IPS DF 6.9 (cell line): ENCODE measurements at regions not wholly inside any gene's neighbourhood (a gene's known extent, or its start where the extent isn't known, plus 50 kb on each side); places are given as distances from the start of the nearest gene placed in this dataset.

Experiments
- DNase-seq: peaks from one replicate; pipeline ENCODE4 v3.0.0-alpha.2; 2013; ENCODE audit warnings: low read depth, low spot score
- H3K27ac ChIP-seq: one replicate; pipeline ENCODE4 v1.5.1; 2013; ENCODE audit warnings: low read length, control low read depth
- H3K27me3 ChIP-seq: 2 replicates; pipeline ENCODE4 v1.6.1; 2013; ENCODE audit warnings: mild to moderate bottlenecking, low read length; ENCODE audit not compliant: control insufficient read depth, insufficient read depth
- H3K36me3 ChIP-seq: 2 replicates; pipeline ENCODE4 v1.6.1; 2013; ENCODE audit warnings: low read length; ENCODE audit not compliant: control insufficient read depth, insufficient read depth
- H3K4me1 ChIP-seq: 2 replicates; pipeline ENCODE4 v1.6.1; 2013; ENCODE audit warnings: low read length; ENCODE audit not compliant: control insufficient read depth, insufficient read depth
- H3K4me3 ChIP-seq: 2 replicates; pipeline ENCODE4 v1.5.1; 2013; ENCODE audit warnings: mild to moderate bottlenecking, low read length
- H3K9me3 ChIP-seq: 2 replicates; pipeline ENCODE4 v1.6.1; 2013; ENCODE audit warnings: low read length, inconsistent platforms; ENCODE audit not compliant: control insufficient read depth, insufficient read depth
- WGBS: extraction: QIAGEN DNeasy Blood & Tissue Kit; methylation state at CpG from one replicate; pipeline ENCODE4 v1.1.7; 2013; ENCODE audit warnings: mixed read lengths, missing lambda C conversion rate; ENCODE audit not compliant: insufficient read length, insufficient coverage; 5-methylcytosine and 5-hydroxymethylcytosine counted together

DNA sequence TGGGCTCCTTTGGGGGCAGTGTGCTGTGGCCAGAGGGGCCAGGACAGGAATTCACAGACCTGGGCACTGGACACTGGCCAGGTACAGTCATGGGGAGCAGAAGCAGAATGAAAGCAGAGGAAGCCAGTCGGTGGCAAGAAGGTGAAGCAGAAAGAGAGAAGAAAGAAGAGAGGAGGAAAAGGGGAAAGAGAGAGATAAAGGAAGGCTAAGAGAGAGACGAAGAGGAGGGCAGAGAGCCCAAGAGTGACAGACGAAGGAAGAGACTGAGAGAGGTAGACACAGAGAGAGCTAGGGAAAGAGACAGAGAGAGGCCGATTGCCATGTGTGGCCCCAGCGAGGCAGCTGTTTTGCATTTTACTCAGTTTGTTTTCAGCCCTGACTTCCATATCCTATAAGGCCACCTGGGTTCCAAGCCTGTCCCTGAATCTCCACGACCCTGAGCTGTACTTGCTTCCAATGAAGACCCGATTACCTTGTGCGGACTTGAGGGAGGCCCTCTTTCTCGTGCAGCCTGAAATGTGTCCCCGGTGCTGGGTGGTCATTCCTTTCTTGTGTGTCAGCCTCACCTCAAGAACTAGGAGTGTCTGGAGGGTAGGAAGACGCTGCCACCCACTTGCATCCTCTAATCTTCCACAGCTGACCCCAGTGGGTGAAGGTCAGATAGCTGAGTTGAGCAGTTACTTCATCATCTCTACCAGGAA, 73.9 kb downstream of the LSM3 start:
- H3K27ac ChIP-seq: no peak overlapping the region
- H3K4me3 ChIP-seq: no peak overlapping the region
- DNase-seq: no peak
- peaks cover 2% of the 10 kb centered on the region for H3K4me1 ChIP-seq
- no CpG with 5 or more reads among the region's 11 CpGs for WGBS
- H3K9me3 ChIP-seq: no peaks in the 10 kb centered on the region
- H3K36me3 ChIP-seq: no peaks in the 10 kb centered on the region
- no peaks in the 10 kb centered on the region for H3K27me3 ChIP-seq

DNA sequence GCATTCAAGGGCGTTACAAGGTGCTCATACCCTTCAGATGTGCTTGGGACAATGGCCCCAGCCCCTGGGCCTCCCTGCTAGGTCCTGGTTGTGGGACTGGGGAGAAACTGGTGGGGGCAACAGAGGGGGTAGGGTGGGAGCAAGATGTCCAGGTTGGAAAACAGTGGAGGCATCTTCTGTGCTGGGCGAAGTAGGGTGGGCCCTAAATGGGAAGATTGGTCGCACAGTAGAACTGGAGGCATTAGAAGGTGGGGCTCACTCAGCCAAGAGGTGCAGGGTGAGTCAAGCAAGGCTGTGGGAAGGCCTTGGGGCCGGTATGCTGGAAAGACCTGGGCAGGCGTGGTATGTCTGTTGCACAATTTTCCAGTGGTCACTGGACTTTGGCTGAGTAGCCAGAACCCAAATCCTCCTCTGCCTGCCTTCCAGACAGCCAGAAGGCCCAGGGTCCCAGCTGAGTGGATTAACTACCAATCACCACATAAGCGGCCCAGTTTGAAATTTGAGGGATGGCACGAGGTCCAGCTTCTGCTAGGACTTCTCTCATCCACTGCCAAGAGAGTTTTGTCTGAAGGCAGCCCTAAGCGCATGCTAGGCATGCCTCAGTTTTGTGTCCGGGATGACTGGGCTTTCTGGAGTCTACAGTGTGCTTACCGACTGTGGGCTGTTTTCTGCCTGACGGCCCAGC, 74.5 kb downstream of the LSM3 start:
- Histone ChIP-seq H3K36me3 (no peaks in the 10 kb centered on the region), H3K27ac (no peak overlapping the region), H3K27me3 (no peaks in the 10 kb centered on the region), H3K4me1 (peaks cover 2% of the 10 kb centered on the region), H3K4me3 (no peak overlapping the region), H3K9me3 (no peaks in the 10 kb centered on the region)
- DNase-seq: no peak
- no CpG with 5 or more reads among the region's 11 CpGs for WGBS

DNA sequence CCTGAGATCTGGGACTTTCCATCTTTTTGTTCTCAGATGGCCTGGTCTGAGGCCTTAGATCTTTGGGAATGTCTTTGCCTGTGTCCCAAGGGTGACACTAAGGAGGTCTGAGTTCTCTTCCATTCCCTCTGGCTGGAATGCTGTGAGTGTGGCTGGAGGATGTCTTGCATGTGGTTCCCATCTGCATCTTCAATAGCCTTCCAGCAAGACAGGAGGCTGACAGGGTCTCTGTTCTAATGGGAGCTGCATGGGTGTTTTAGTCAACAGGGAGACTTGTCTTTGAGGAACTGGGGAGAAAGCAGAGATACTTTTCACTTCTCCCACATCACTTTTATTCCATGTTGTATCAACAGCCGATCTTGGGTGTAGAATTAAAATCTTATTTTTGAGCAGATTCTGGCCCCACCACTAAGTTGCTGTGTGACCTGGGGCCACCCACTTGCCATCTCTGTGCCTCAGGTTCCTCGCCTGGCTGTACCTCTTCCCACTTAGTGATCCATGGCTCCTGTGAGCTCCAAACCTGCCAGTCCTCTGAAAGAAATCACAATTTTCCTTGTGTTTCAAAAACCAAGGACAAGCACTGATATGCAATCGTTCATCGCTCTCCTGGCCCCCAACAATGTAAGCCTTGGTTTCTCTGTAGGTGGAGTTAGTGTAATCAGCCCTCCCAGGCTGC, 75.2 kb downstream of the LSM3 start:
- no peak for DNase-seq
- WGBS: no CpG with 5 or more reads among the region's 4 CpGs
- Histone ChIP-seq H3K4me3 (no peak overlapping the region), H3K9me3 (no peaks in the 10 kb centered on the region), H3K4me1 (peaks cover 2% of the 10 kb centered on the region), H3K27me3 (no peaks in the 10 kb centered on the region), H3K27ac (no peak overlapping the region), H3K36me3 (no peaks in the 10 kb centered on the region)

DNA sequence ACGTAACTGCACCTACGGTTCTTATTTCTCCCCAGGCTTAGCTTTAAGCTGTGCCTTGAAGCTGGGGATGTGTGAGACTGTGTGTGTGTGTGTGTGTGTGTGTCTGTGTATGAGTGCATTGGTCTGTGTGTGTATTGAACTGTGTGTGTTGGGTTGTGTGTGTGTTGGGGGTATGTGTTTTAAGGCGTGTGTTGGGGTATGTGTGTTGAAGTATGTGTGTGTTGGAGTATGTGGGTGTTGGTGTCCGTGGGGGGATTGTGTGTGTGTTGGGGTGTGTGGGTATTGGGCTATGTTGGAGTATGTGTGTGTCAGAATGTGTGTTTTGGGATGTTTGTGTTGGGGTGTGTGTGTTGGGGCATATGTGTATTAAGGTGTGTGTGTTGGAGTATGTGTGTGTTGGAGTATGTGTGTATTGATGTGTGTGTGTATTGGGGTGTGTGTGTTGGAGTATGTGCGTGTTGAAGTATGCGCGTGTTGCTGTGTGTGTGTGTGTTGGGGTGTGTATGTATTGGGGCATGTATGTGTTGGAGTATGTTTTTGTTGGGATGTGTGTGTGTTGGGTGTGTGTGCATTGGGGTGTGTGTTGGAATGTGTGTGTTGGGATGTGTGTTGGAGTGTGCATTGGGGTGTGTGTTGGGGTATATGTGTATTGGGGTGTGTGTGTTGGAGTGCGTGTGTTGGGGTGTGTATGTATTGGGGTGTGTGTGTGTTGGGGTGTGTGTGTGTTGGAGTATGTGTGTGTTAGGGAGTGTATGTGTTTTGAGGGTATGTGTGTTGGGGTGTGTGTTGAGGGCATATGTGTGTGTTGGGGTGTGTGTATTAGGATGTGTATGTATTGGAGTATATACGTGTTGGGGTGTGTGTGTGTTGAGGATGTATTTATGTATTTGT, 76.4 kb downstream of the LSM3 start:
- Histone ChIP-seq H3K4me3 (no peak overlapping the region), H3K27me3 (no peaks in the 10 kb centered on the region), H3K9me3 (no peaks in the 10 kb centered on the region), H3K36me3 (no peaks in the 10 kb centered on the region), H3K27ac (no peak overlapping the region), H3K4me1 (peaks cover 2% of the 10 kb centered on the region)
- 98% methylated on average over 7 of the region's 9 CpGs for WGBS
- no peak for DNase-seq

DNA sequence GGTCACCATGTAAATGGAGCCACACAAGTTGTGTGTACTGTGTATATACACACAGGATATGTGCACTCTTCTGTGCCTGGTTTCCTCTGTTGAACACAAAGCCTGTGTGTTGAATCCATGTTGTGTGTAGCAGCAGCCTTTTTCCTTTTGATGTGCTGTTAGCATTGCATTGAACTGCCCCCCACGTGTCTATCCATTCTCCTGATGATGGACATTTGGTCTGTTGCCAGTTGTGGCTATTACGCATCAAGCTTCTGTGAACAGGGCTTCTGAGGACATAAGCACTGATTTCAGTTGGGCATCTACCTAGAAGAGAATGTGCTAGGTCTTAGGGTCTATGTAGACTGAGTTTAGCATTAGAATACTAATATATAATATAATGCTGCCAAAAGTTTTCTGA, 77.4 kb downstream of the LSM3 start:
- no peak for DNase-seq
- Histone ChIP-seq H3K27ac (no peak overlapping the region), H3K4me3 (no peak overlapping the region), H3K4me1 (peaks cover 2% of the 10 kb centered on the region), H3K27me3 (no peaks in the 10 kb centered on the region), H3K36me3 (no peaks in the 10 kb centered on the region), H3K9me3 (no peaks in the 10 kb centered on the region)
- WGBS: no CpG with 5 or more reads among the region's 2 CpGs

DNA sequence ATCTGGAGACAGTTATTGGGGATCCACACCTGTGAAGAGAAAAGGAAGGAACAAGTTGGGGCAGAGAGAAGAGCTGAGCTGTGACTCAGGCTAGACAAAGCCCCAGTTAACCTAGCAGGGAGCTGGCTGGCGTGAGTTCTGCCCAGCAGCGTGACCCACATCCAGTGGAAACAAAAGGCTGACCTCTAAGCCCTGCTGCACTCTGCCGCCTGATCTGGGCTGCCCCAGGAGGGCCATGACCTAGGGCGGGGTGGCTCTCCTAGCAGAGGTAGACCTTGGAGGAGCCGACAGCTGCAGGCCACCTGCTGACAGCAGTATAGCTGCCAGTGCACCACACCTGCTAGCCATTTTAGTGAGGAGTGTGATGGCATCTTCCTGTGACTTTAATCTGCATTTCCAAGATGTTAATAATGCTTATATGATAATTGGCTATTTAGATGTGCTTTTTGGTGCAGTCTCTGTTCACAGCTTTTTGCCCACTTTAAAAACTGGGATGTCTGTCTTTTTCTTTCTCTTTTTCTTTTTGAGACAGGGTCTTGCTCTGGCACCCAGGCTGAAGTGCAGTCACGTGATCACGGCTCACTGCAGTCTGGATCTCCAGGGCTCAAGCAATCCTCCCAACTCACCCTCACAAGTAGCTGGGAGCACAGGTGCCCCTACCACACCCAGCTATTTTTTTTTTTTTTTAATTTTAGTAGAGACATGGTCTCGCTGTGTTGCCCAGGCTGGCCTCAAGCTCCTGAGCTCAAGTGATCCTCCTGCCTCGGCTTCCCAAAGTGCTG, 78.1 kb downstream of the LSM3 start:
- no peaks in the 10 kb centered on the region for H3K9me3 ChIP-seq
- no peaks in the 10 kb centered on the region for H3K27me3 ChIP-seq
- no peak for DNase-seq
- no peak overlapping the region for H3K4me3 ChIP-seq
- peaks cover 2% of the 10 kb centered on the region for H3K4me1 ChIP-seq
- WGBS: no CpG with 5 or more reads among the region's 9 CpGs
- no peaks in the 10 kb centered on the region for H3K36me3 ChIP-seq
- H3K27ac ChIP-seq: no peak overlapping the region

DNA sequence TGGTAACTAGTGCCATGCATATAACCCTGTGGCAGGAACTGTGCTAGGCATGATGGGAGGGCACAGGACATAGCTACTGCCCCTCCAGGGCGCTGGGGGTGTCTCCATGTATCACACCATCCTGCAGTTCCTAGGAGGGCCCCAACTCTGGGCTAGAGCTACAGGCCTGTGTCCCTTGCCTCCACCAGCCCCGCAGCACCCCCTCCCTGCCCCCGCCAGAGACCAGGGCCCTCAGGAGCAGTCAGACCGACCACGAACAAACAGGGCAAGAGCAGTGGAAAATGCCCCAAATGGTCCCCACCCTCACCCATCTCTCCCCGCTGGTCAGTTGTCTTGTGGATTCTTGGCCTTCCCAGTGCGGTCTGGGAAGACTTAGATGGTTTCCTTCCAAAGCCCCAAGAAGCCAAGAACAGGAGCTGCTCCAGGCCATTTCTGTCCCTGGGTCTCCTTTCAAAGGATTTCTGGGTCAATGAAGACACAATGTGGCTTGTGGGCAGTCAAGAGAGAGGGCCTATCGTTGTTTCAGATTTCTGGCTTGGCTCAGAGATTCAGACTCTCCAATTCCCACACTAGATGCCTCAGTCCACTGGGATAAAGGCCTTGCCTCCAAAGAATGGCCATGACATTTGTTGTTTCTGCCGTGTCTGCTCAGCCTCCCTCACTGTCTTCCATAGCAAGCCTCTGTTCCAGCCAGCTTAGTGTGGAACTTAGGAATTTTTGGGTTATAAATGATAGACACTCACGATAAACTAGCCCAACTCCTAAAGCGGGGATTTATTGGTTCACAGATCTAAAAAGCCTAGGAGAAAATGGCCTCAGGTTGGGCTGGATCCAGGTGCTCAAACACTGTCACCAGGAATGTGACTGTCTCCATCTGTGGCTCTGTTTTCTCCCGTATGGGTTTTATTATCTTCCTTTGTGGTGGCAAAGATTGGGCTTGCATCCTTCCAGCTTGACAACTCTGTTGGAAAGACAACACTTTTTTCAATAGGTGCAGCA, 80.6 kb downstream of the LSM3 start:
- no peaks in the 10 kb centered on the region for H3K36me3 ChIP-seq
- WGBS: no CpG with 5 or more reads among the region's 12 CpGs
- H3K9me3 ChIP-seq: no peaks in the 10 kb centered on the region
- no peaks in the 10 kb centered on the region for H3K27me3 ChIP-seq
- peaks cover 2% of the 10 kb centered on the region for H3K4me1 ChIP-seq
- DNase-seq: no peak
- no peak overlapping the region for H3K27ac ChIP-seq
- H3K4me3 ChIP-seq: no peak overlapping the region

DNA sequence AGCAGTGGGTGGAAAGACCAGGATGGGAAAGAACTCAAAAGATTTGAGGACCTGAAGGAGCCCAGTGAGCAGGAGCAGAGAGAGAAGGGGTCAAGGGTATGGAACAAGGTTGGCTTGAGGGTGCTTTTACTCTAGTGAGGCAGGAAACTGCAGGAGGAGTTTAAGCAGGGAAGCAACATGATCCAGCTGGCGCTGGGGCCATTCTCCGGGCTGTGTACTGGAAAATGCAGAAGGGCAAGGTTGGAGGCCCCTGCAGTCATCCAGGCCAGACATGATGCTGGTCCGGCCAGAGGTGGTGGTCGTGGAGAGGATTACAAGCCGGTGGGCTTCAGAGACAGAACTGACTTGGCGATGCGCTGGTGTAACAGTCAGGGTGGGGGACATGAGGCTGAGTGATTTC, 81.8 kb downstream of the LSM3 start:
- H3K36me3 ChIP-seq: no peaks in the 10 kb centered on the region
- WGBS: no CpG with 5 or more reads among the region's 7 CpGs
- H3K9me3 ChIP-seq: no peaks in the 10 kb centered on the region
- H3K27me3 ChIP-seq: no peaks in the 10 kb centered on the region
- no peak overlapping the region for H3K27ac ChIP-seq
- no peak for DNase-seq
- no peak overlapping the region for H3K4me3 ChIP-seq
- H3K4me1 ChIP-seq: peaks cover 2% of the 10 kb centered on the region

DNA sequence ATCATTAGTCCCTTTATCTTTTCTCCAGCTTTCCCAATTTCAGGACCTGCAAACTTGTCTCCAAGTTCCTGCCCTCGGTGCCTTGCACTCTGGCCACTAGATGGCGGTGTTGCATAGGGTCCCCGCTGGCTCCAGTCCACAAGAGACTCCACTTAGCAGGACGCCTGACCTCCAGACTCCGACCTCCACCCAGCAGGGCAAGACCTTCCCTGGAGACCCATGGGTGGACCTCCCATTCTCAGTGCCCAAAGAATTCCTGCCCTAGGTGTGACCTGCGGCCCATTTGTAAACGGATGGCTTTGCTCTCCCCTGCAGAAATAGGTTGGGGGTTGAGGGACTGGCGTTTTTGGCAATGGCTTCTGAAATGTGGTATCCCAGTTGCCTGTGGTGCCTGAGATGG, 82.6 kb downstream of the LSM3 start:
- no peak overlapping the region for H3K27ac ChIP-seq
- H3K4me1 ChIP-seq: peaks cover 2% of the 10 kb centered on the region
- peak; percentile 71 for DNase-seq
- H3K4me3 ChIP-seq: no peak overlapping the region
- H3K9me3 ChIP-seq: no peaks in the 10 kb centered on the region
- no peaks in the 10 kb centered on the region for H3K27me3 ChIP-seq
- no CpG with 5 or more reads among the region's 8 CpGs for WGBS
- H3K36me3 ChIP-seq: no peaks in the 10 kb centered on the region
